GM18867 (cell line): ENCODE measurements at regions not wholly inside any gene's neighbourhood (a gene's known extent, or its start where the extent isn't known, plus 50 kb on each side); places are given as distances from the start of the nearest gene placed in this dataset.

Experiments used
- ATAC-seq: cut with Tn5 transposase; IDR thresholded peaks from one replicate; pipeline ENCODE4 v1.9.1; 2021; ENCODE audit warnings: mild to moderate bottlenecking, moderate library complexity; ENCODE audit not compliant: unreplicated experiment

DNA sequence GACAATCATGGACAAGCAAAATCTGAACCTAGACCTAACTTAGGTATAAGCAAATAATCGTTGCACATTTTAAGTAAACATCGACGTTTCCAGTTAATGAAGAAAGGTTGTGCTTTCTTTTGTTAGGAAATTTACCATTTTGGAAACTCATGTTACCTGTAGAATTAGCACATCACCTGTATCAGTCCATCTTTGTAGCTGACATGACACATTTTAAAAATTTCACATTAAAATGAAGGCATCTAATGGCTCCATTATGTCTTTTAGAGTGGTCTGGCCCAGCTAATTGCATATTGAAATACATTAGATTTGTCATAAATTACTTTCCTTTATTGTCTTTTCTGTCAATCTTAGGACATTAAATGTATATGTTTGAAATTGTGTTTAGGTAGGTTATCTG lies 119.0 kb upstream of the MGAT5 start:
- no peak for ATAC-seq

DNA sequence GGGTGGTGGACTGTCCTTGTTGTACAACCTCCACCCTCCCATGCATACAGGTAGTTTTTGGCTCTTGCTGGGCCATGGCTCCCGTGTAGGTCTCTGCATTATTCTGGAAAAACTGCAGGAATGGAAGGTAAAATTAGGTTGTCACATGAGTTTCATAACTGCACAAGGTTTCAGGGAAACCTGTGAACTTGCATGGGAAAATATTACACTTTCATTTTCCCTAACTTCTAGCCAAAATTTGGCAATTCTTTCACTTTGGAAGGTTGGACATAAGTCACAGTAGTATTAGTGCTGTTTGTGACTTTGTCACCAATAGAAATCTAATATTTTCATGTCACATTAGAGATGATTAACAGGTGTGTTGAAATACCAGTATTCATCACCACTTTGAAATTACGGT lies 118.1 kb upstream of the MGAT5 start:
- ATAC-seq, result no peak

DNA sequence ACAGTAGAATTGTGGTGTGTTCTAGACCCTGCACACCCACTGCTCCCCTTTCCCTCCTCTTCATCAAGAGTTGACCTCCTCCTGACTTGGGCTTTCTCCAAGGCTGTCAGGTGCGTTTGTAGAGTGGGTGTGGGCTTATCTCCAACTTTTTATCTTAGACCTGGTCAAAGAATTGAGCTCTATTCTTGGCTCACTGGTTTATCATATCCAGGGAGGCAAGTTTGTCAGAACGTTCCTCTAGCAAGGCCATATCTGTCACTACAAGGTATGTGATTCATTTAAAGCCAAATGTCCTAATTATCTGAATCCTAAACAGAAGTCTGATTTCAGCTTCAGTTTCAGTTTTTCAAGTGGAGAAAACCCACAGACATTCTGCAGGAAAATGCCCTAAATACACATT lies 117.1 kb upstream of the MGAT5 start:
- ATAC-seq, result no peak

DNA sequence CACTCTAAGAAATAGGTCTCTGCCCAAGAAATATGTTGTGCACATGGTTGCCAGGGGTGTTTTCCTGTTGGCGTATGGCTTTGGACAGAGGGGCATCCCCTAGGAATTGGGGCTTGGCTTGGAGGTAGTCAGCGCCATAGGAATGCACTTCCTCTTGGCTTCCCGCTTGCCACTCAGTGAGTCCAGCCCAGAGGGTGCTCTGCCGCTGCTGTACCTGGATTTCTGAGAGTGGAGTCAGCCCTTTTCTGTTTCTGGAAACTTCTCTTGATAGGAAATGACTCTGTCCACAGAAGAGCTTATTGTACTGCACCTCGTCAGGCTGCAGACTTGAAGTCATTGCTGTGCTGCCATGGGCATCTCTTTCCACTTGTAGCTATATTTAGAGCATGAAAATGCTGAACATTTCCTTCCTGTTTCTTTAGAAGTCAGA lies 116.7 kb upstream of the MGAT5 start:
- ATAC-seq, result no peak

DNA sequence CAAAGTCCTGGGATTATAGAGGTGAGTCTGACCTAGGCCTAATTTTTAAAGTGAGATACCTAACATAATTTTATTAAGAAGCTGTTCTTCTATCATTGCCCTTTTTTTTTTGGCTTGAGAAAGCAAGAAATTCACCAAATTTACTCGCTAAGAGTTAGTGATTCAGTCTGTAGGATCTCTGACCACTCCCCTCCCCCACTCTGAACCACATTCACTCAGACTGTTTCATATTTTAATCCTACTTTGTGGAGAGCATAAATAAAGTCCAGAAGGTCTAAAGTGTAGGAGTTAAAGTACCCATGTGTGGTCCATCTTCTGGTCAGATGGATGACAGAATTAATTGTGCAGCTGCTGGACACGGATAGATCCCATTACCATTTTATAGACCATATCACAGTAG lies 115.8 kb upstream of the MGAT5 start:
- no peak for ATAC-seq

DNA sequence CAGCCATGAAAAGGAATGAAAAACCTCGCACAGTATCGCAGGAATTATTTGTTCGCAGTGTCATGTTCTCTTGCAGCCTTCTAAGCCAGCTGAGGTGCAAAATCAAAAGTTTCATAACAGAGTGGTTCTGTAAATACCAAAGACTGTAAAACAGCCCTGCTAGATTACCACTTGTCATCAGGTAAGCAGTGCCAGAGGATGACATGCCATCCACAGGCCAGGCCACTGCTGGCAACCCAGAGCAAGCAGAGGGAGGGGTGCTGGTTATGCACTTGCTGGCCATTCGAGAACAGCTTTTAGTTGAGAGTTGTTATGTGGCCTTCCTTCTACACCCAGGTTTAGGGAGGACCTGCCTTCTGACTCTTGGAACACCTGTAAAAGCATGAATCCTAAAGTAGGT lies 114.3 kb upstream of the MGAT5 start:
- ATAC-seq, result no peak

DNA sequence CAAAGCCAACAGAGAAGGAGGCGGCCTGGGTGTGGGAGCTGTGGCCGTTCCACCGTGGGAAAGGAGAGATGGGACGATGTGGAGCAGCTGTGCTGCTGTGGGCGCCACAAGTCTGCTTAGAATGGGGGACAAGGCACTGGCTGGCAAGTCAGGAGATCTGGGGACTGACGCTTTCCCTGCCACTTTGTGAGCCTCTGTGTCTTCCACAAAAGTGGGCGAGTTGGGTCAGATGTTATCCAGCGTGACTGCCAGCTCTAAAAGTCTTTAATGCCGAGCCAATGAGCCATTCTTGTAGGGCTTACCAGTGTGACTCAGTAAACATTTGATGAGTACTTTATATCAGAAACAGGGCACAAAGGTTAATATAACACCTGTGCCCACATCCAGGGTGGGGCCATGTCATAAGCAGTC lies 113.6 kb upstream of the MGAT5 start:
- ATAC-seq, result no peak

DNA sequence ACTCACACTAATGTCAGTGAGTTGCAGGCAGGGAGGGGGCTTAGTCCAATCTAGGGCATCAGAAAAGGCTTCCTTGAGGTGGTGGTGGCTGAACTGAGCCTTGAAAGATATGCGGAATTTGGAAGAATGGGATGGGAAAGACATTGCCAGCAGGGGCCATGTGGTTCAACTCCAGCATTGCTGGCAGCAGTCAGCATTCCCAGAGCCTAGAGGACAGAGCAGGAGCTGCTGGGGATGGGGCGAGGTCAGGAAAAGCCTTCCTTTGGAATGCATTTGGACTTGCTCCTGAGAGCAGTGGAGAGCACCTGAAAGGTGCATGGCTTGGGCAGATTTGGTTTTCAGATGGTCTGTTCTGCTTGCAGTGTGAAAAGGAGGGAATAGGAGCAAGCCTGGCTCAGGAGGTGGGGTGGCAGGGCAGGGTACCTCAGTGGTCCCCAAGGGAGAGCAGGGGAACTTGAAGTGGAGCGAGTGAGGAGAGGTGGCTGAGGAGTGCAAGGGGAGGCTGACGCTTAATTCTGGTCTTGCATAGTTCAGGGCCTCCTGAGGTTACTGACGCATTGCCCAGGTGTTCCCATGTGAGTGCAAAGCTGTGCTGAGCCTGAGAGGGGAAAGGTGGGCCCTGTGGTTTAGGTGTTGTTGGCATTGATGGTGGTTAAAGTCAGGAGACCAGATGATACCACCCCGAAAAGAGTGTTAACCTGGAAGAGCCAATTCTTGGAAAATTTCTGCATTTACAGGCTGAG lies 112.1 kb upstream of the MGAT5 start:
- no peak for ATAC-seq

DNA sequence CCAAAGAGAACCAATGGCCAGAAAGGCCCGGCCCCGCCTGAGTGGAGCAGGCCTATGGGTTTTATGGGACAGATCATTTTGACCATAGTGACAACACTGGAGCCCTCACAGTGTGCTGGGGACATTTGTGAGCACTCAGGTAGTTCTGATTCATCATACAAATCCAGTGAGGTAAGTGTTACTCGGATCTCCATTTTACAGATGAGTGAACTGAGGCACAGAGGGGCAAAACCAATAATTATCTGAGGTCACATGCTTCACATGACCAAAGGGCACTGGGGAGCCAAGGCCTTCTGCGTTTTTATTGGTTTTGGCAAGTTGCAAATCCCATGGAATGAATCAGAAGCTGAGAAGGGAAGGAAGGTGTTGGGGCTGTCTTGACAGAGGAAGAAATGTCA lies 111.5 kb upstream of the MGAT5 start:
- ATAC-seq, result no peak

DNA sequence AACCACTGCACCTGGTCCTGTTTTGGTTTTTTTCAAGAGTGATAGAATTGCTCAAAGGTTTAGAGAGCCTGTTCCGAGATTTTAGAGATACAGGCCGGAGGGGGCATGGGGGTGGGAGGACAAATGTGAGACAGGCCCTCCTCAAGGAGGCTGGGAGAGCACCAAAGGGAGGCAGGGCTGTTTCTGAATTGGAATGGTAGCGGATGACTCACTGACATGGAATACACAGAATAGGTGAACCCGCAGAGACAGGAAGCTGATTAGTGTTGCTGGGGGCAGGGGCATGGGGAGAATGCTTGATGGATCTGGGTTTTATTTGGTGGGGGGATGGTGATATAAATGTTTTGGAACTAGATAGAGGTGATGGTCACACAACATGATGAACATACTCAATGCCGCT lies 111.0 kb upstream of the MGAT5 start:
- no peak for ATAC-seq

DNA sequence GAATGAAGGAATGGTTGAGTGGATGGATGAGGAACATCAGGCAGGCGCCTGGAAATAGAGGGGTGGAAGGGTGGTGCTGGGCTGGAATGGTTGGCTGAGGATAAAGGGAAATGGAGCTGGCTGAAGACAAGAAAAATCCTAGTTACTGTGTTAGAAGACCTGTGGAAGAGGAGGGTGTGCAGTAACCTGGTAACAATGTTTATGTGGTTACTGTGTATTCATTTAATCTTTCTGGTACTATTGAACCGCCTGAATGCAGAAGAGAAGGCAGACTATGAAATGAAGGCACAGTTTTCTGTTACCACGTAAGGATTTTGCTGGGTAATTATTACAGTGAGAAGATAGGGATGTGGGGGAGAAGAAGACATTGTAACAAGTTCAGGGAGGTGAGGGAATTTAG lies 110.3 kb upstream of the MGAT5 start:
- no peak for ATAC-seq

DNA sequence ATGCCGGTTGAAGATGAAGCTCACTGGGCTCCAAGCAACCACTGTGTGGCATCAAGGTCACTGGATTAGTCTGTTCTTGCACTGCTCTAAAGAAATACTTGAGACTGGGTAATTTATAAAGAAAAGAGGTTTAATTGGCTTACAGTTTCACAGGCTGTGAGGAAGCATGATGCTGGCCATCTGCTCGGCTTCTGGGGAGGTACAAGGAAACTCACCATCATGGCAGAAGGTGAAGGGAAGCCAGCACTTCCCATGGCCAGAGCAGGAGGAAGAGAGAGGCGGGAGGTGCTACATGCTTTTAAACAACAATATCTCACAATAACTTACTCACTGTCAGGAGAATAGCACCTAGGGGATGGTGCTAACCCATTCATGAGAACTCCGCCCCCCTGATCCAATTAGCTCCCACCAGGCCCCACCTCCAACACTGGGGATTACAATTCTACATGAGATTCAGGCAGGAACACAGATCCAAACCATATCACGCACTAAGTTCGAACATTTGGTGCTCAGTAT lies 109.7 kb upstream of the MGAT5 start:
- ATAC-seq, result no peak

DNA sequence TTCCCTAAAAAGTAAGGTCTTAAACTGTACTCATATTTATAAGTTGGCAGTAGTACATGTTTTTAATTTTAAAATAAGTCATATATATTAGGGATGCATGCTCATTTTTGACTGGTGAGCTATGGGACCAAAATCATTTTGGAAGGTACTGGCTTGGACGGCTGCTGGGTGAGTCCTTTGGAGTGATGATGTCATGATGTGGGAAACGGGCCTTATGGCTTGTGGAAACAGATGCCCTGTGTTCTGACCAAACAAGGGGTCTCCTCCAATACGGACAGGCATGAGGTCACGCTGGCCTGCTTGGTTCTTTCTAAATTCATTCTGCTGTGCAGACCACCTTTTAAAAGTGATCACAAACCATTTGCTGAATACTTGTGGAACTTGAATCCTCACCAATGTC lies 109.2 kb upstream of the MGAT5 start:
- ATAC-seq, result no peak

DNA sequence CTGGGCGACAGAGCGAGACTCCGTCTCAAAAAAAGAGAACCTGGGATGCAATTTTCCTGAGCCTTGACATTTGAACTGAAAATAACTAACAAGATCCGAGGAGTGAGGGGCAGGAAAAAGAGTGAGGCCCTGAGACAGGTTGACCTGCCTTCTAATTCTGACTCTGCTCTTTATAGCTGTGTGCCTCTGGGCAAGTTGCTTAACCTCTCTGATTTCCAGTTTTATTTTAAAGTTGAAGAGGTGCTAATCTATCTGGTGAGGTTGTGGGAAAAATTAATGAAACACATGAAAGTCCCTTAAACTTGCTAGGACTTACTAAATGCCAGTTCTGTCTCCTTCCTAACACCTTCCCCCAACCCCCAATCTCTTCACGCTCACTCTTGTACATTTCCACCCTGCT lies 108.4 kb upstream of the MGAT5 start:
- no peak for ATAC-seq

DNA sequence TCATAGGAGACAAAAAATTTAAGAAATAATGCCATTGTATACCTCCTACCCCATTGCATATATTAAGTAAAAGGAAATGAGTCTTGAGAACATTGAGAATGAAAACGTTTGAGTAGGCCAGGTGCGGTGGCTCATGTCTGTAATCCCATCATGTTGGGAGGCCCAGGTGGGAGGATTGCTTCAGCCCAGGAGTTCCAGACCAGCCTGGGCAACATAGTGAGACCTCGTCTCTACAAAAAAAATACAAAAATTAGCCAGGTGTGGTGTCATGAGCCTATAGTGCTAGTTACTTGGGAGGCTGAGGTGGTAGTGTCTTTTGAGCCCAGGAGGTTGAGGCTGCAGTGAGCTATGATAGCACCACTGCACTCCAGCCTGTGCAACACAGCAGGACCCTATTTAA lies 107.7 kb upstream of the MGAT5 start:
- ATAC-seq, result no peak

DNA sequence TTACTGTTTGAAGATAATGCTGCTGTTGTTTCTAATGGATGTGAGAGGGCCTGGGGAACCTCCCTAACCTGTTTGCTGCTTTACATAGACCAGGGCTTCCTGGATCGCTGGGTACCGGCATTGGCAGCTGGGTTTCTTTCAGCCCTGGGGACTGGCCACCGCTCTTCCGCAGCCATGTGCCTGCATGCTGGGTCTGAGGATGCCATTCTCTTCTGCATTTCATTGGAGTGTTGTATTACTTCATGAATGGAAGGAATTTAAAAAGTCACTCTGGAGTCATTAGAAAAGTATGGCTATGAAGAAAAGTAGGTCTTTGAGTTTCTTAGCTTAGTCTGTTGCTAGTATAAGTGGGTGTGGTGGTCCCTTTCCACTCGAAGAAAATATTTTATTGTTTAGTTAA lies 107.3 kb upstream of the MGAT5 start:
- ATAC-seq, result no peak

DNA sequence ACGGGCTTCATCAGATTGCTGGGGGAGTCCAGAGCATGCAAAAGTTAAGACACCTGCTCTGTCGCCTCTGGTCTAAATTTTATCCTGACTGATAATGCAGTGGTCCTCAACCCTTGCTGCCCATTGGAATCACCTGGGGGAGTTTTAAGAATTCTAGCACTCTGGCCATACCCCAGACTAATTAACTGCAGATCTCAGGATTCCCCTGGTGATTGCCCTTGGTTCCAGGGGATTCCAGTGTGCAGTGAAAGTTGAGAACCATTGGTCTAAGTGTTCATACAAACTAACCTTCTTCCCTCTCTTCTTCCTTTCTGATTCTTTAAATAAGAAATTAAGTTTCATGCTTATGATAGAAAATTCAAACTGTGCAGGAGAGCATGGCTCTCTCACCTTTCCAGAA lies 105.7 kb upstream of the MGAT5 start:
- no peak for ATAC-seq

DNA sequence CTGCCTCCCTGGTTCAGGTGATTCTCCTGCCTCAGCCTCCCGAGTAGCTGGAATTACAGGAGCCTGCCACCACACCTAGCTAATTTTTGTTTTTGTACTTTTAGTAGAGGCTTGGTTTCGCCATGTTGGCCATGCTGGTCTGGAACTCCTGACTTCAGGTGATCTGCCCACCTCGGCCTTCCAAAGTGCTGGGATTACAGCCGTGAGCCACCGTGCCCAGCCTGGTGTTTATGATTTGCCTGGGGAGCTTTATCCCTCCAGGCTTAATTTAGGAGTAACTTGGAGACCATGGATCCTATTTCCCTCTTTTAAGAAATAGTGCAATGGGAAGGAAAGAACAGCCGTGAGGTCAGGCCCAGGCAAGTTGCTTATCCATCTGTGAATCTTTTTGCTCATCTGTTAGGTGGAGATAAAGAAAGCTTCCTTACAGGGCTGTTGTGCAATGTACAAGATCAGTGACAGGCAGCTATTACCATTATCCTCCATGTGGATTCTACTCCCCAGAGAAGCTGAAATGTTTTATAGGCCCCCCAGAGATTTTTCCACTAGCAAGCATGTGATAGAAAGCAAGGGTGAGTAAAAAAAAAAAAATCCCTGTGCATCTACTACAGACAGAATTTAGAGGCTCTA lies 104.9 kb upstream of the MGAT5 start:
- no peak for ATAC-seq

DNA sequence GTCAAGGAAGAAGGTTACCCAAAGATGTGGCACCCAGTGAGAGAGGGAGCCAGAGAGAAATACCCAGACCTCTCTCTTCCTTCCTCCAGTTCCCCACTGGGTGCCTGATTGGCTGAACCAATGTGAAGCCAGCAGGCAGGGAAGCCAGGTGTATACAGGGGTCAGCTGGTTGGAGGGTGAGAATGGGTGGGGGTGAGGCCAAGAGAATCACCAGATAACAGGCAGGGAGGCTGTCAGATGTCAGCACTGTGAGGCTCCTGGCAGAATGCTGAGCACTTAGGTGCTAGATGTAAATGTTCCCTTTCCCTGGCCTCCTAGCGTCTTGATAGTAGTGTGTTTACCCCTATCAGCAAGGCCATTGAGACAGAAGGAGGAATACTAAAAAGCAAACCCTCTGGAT lies 104.0 kb upstream of the MGAT5 start:
- ATAC-seq, result no peak

DNA sequence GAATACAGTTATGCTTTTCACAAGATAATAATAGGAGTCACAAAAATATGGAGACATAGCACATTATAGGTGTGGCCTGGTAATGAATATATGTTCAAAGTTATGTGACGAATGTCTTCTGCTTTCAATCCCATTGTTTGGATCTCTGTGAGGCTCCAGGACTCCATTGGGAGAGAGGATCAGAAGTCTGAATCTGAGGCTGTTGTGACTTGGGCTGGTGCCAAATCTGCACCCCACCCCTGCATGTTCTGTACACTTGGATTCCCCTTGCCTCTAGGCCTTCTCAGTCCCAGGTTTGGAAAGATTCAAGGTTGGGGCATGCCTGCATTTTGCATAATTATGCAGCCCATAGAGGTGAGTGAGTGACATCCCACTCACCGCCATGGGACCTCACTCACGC lies 103.1 kb upstream of the MGAT5 start:
- no peak for ATAC-seq

DNA sequence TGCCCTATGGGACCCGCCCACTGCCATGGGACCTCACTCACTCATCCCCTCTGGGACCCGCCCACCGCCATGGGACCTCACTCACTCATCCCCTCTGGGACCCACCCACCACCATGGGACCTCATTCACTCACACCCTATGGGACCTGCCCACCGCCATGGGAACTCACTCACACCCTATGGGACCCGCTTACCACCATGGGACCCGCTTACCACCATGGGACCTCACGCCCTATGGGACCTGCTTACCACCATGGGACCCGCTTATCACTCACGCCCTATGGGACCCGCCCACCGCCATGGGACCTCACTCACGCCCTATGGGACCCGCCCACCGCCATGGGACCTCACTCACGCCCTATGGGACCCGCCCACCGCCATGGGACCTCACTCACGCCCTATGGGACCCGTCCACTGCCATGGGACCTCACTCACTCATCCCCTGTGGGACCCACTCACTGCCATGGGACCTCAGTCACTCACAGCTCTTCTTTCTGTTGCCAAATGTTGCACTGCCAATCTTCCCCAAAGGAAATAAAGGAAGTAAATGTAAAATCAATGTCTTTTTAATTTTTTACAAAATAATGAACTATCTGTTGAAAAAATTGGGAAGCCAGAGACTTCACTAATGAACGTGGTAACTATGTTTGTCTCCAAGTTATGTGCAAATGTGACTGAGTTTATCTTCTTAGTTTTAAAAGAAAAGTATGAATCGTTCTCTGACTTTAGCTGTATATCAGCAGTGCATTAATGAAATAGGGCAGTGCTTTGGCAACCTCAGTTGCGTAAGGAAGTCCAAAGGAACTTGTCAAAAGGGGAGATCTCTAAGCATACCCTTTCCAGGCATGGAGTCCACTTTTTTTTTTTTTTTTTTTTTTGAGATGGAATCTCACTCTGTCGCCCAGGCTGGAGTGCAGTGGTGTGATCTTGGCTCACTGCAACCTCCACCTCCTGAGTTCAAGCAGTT lies 101.5 kb upstream of the MGAT5 start:
- ATAC-seq, result no peak
